Keratinocyte (primary cell): ENCODE measurements at regions not wholly inside any gene's neighbourhood (a gene's known extent, or its start where the extent isn't known, plus 50 kb on each side); places are given as distances from the start of the nearest gene placed in this dataset.

ENCODE experiments used
- DNase-seq: peaks from one replicate; pipeline ENCODE4 v3.0.0-alpha.2; 2011; ENCODE audit warnings: low read depth, missing footprints, low spot score
- FAIRE-seq: peaks from 2 replicates; lab custom pipeline; 2011; peaks lifted over from hg19 to GRCh38; lab: Jason Lieb, UNC
- H2AFZ ChIP-seq: 2 replicates; pipeline ENCODE4 v1.6.0; 2012; ENCODE audit warnings: low read length, control low read depth, inconsistent platforms; ENCODE audit not compliant: control insufficient read depth
- H3K27ac ChIP-seq: 2 replicates; pipeline ENCODE4 v1.5.1; 2011; ENCODE audit warnings: low read length; ENCODE audit not compliant: control insufficient read depth, insufficient read depth
- H3K27me3 ChIP-seq: 3 replicates; pipeline ENCODE4 v1.6.0; 2011; ENCODE audit warnings: low read length; ENCODE audit not compliant: control insufficient read depth, insufficient read depth; ENCODE audit errors: extremely low read depth
- H3K36me3 ChIP-seq, 2 experiments: 2 replicates in 1 of 2; 3 replicates in 1 of 2; pipeline ENCODE4 v1.5.1; 2011; ENCODE audit warnings: low read length in 2 of 2, mild to moderate bottlenecking in 1 of 2; ENCODE audit not compliant: control insufficient read depth in 2 of 2, insufficient read depth in 2 of 2; ENCODE audit errors: extremely low read depth in 1 of 2
- H3K4me1 ChIP-seq: 3 replicates; pipeline ENCODE4 v1.5.1; 2011; ENCODE audit warnings: low read length; ENCODE audit not compliant: control insufficient read depth, insufficient read depth; ENCODE audit errors: extremely low read depth
- H3K4me2 ChIP-seq: 3 replicates; pipeline ENCODE4 v1.6.0; 2011; ENCODE audit warnings: low read depth, low read length; ENCODE audit not compliant: control insufficient read depth, insufficient read depth; ENCODE audit errors: extremely low read depth
- H3K4me3 ChIP-seq, 3 experiments: fragments of 200-600 bp in 1 of 3; sonication (generic) in 1 of 3; 2 replicates in 2 of 3; 3 replicates in 1 of 3; pipeline ENCODE4 v1.5.1; 2011 to 2016; ENCODE audit warnings: low read length in 3 of 3, mild to moderate bottlenecking in 3 of 3, control low read depth in 2 of 3, inconsistent platforms in 1 of 3, low read depth in 1 of 3, mixed read lengths in 1 of 3, mixed run types in 1 of 3, moderate library complexity in 1 of 3; ENCODE audit not compliant: control insufficient read depth in 2 of 3, insufficient read depth in 2 of 3; ENCODE audit errors: extremely low read depth in 1 of 3
- H3K79me2 ChIP-seq: 2 replicates; pipeline ENCODE4 v1.6.0; 2012; ENCODE audit warnings: low read length; ENCODE audit not compliant: control insufficient read depth, insufficient read depth
- H3K9ac ChIP-seq: 3 replicates; pipeline ENCODE4 v1.6.0; 2011; ENCODE audit warnings: low read length; ENCODE audit not compliant: control insufficient read depth, insufficient read depth; ENCODE audit errors: extremely low read depth
- H3K9me1 ChIP-seq: 3 replicates; pipeline ENCODE4 v1.6.0; 2011; ENCODE audit warnings: low read length; ENCODE audit not compliant: control insufficient read depth, insufficient read depth; ENCODE audit errors: extremely low read depth
- H3K9me3 ChIP-seq: 2 replicates; pipeline ENCODE4 v1.5.1; 2012; ENCODE audit warnings: low read depth, low read length; ENCODE audit not compliant: control insufficient read depth
- H4K20me1 ChIP-seq: 3 replicates; pipeline ENCODE4 v1.6.0; 2011; ENCODE audit warnings: low read length; ENCODE audit not compliant: control insufficient read depth, insufficient read depth; ENCODE audit errors: extremely low read depth
- CTCF ChIP-seq, 3 experiments: IDR thresholded peaks in 1 of 3; conservative IDR thresholded peaks in 1 of 3; optimal IDR thresholded peaks in 1 of 3; 2 replicates in 2 of 3; 3 replicates in 1 of 3; pipeline versions ENCODE3 to v1.5.1; 2011; ENCODE audit warnings: low read length in 3 of 3, mild to moderate bottlenecking in 3 of 3, moderate library complexity in 2 of 3, control low read depth in 1 of 3, inconsistent platforms in 1 of 3; ENCODE audit not compliant: insufficient read depth in 2 of 3; ENCODE audit errors: extremely low read depth in 1 of 3
- EZH2 ChIP-seq: IDR thresholded peaks from one replicate; pipeline ENCODE4 v1.6.1; 2012; ENCODE audit warnings: inconsistent platforms, mild to moderate bottlenecking, low read length, moderate library complexity
- dilution Hi-C: fragments of 300-500 bp; cut with MboI; formaldehyde crosslinking; loops from one replicate; pipeline ENCODE4 v1.7.0; 2020; ENCODE audit warnings: low sequenced_read_pairs; ENCODE audit not compliant: extremely low pct_ligation_motif_present

GRCh38 chr2:163338270-163338669 is 397.5 kb downstream of the FIGN start:
- Histone ChIP-seq H3K79me2 (no peaks in the 10 kb centered on the region), H3K9me1 (no peaks in the 10 kb centered on the region), H3K4me1 (peaks cover 3% of the 10 kb centered on the region), H2AFZ (no peak overlapping the region), H3K27me3 (no peaks in the 10 kb centered on the region), H4K20me1 (no peaks in the 10 kb centered on the region), H3K9me3 (no peaks in the 10 kb centered on the region), H3K27ac (no peak overlapping the region), H3K9ac (no peak overlapping the region), H3K4me2 (no peak overlapping the region), H3K36me3 (no peaks in the 10 kb centered on the region), H3K4me3 (no peak overlapping the region)
- FAIRE-seq, result no peak
- no peak for TF ChIP-seq EZH2
- TF ChIP-seq CTCF (optimal IDR thresholded peaks at IDR 0.05 in 1 of 3, IDR thresholded peaks at IDR 0.05 in 1 of 3, conservative IDR thresholded peaks at IDR 0.05 in 1 of 3; ENCODE audit: extremely low read depth in 1 of 3, insufficient read depth in 2 of 3, low read length in 3 of 3), result no peak
- no peak for DNase-seq
- dilution Hi-C loops, result no loop called here

GRCh38 chr2:163324677-163325076 is 411.1 kb downstream of the FIGN start:
- Histone ChIP-seq H3K27me3 (no peaks in the 10 kb centered on the region), H4K20me1 (no peaks in the 10 kb centered on the region), H3K9me3 (no peaks in the 10 kb centered on the region), H3K4me1 (no peaks in the 10 kb centered on the region), H3K9me1 (no peaks in the 10 kb centered on the region), H2AFZ (no peak overlapping the region), H3K4me3 (no peak overlapping the region), H3K79me2 (no peaks in the 10 kb centered on the region), H3K27ac (no peak overlapping the region), H3K9ac (no peak overlapping the region), H3K4me2 (no peak overlapping the region), H3K36me3 (no peaks in the 10 kb centered on the region)
- no peak for DNase-seq
- TF ChIP-seq CTCF (optimal IDR thresholded peaks at IDR 0.05 in 1 of 3, IDR thresholded peaks at IDR 0.05 in 1 of 3, conservative IDR thresholded peaks at IDR 0.05 in 1 of 3; ENCODE audit: extremely low read depth in 1 of 3, insufficient read depth in 2 of 3, low read length in 3 of 3) (no peak), EZH2 (no peak)
- FAIRE-seq, result no peak
- dilution Hi-C loops, result no loop called here
